H1 (cell line): ENCODE measurements at regions not wholly inside any gene's neighbourhood (a gene's known extent, or its start where the extent isn't known, plus 50 kb on each side); places are given as distances from the start of the nearest gene placed in this dataset.

Experiments
- CTCF ChIA-PET: fragments of 300-600 bp; sonication (Branson Sonifier 250); formaldehyde crosslinking; loops from one replicate; lab custom pipeline; 2021; ENCODE audit not compliant: partially characterized antibody; lab: Charles Lee
- POLR2A ChIA-PET: fragments of 300-600 bp; sonication (Branson Sonifier 250); formaldehyde crosslinking; loops from one replicate; lab custom pipeline; 2021; ENCODE audit warnings: inconsistent platforms; ENCODE audit not compliant: partially characterized antibody; lab: Charles Lee
- DNase-seq, 2 experiments: peaks; one replicate each; pipeline versions ENCODE4 v3.0.0 to v3.0.0-alpha.2; 2010 to 2022; ENCODE audit warnings: low spot score in 2 of 2, low read depth in 1 of 2, mixed read lengths in 1 of 2
- FAIRE-seq: peaks from 2 replicates; lab custom pipeline; 2011; peaks lifted over from hg19 to GRCh38; lab: Jason Lieb, UNC
- H2AFZ ChIP-seq: 2 replicates; pipeline ENCODE4 v1.8.1; 2012; ENCODE audit warnings: low read length, inconsistent platforms
- H2AK5ac ChIP-seq: 2 replicates; pipeline ENCODE4 v1.6.1; 2013; ENCODE audit warnings: low read depth, low read length
- H2BK120ac ChIP-seq: replicated peaks from 2 replicates; pipeline ENCODE3; 2013; ENCODE audit warnings: low read depth, low read length, inconsistent platforms
- H2BK12ac ChIP-seq: 2 replicates; pipeline ENCODE4 v1.6.1; 2013; ENCODE audit warnings: low read depth, low read length
- H2BK15ac ChIP-seq: 2 replicates; pipeline ENCODE4 v1.6.1; 2013; ENCODE audit warnings: low read length
- H2BK20ac ChIP-seq: 2 replicates; pipeline ENCODE4 v1.6.1; 2013; ENCODE audit warnings: low read length
- H2BK5ac ChIP-seq: 2 replicates; pipeline ENCODE4 v1.6.1; 2013; ENCODE audit warnings: low read depth, low read length
- H3K14ac ChIP-seq: 2 replicates; pipeline ENCODE4 v1.6.1; 2013; ENCODE audit warnings: inconsistent platforms; ENCODE audit not compliant: insufficient read length
- H3K18ac ChIP-seq: 2 replicates; pipeline ENCODE4 v1.6.1; 2013; ENCODE audit warnings: low read length; ENCODE audit errors: extremely low read depth
- H3K23ac ChIP-seq: 2 replicates; pipeline ENCODE4 v1.6.1; 2013; ENCODE audit warnings: inconsistent platforms; ENCODE audit not compliant: insufficient read length
- H3K23me2 ChIP-seq: 2 replicates; pipeline ENCODE4 v1.6.1; 2013; ENCODE audit warnings: low read depth, low read length
- H3K27ac ChIP-seq: 2 replicates; pipeline ENCODE4 v1.6.1; 2011; ENCODE audit warnings: low read depth, low read length, inconsistent platforms
- H3K27me3 ChIP-seq, 4 experiments: replicated peaks in 1 of 4; 1 replicate in 1 of 4; 2 replicates in 3 of 4; pipeline versions ENCODE4 v1.6.1 to v1.8.1; 2011 to 2013; ENCODE audit warnings: low read length in 3 of 4, mild to moderate bottlenecking in 3 of 4, inconsistent platforms in 2 of 4, mixed read lengths in 2 of 4, moderate library complexity in 1 of 4; ENCODE audit not compliant: control insufficient read depth in 3 of 4, insufficient read depth in 3 of 4; ENCODE audit errors: extremely low read depth in 1 of 4
- H3K36me3 ChIP-seq, 4 experiments: 2 replicates each; pipeline versions ENCODE4 v1.6.1 to v1.8.1; 2011 to 2013; ENCODE audit warnings: mild to moderate bottlenecking in 4 of 4, low read length in 3 of 4, moderate library complexity in 2 of 4, control low read depth in 1 of 4, inconsistent platforms in 1 of 4; ENCODE audit not compliant: insufficient read depth in 4 of 4, control insufficient read depth in 2 of 4
- H3K4ac ChIP-seq: replicated peaks from 2 replicates; pipeline ENCODE3; 2013; ENCODE audit warnings: low read length, low read depth, mixed read lengths, inconsistent platforms; ENCODE audit not compliant: insufficient read length
- H3K4me1 ChIP-seq, 4 experiments: replicated peaks in 1 of 4; 1 replicate in 1 of 4; 2 replicates in 3 of 4; pipeline versions ENCODE4 v1.6.1 to v1.8.1; 2011 to 2013; ENCODE audit warnings: low read length in 3 of 4, inconsistent platforms in 2 of 4, mixed read lengths in 1 of 4; ENCODE audit not compliant: insufficient read depth in 4 of 4, control insufficient read depth in 3 of 4
- H3K4me2 ChIP-seq, 2 experiments: 2 replicates each; pipeline versions ENCODE4 v1.6.1 to v1.8.1; 2011 to 2013; ENCODE audit warnings: low read depth in 2 of 2, low read length in 2 of 2, control low read depth in 1 of 2, inconsistent platforms in 1 of 2, mild to moderate bottlenecking in 1 of 2; ENCODE audit not compliant: insufficient read depth in 1 of 2
- H3K4me3 ChIP-seq, 4 experiments: fragments of 200-600, 300-600 bp in 1 of 4; sonication (generic), shearing (Covaris generic), sonication (Bioruptor Twin) in 1 of 4; 2 replicates each; pipeline versions ENCODE4 v1.5.1 to v1.8.1; 2011 to 2016; ENCODE audit warnings: low read length in 4 of 4, low read depth in 3 of 4, control low read depth in 2 of 4, inconsistent platforms in 2 of 4, mild to moderate bottlenecking in 2 of 4, mixed read lengths in 1 of 4, moderate library complexity in 1 of 4; ENCODE audit not compliant: insufficient read depth in 2 of 4; ENCODE audit errors: extremely low read depth in 1 of 4
- H3K56ac ChIP-seq: replicated peaks from 2 replicates; pipeline ENCODE3; 2013; ENCODE audit warnings: low read depth, mild to moderate bottlenecking, mixed read lengths, low read length, inconsistent platforms; ENCODE audit not compliant: insufficient read length
- H3K79me1 ChIP-seq: 2 replicates; pipeline ENCODE4 v1.6.1; 2013; ENCODE audit warnings: low read depth, low read length, control low read depth
- H3K79me2 ChIP-seq, 2 experiments: 2 replicates each; pipeline versions ENCODE4 v1.6.1 to v1.8.1; 2012 to 2013; ENCODE audit warnings: low read length in 2 of 2, mild to moderate bottlenecking in 2 of 2, inconsistent platforms in 1 of 2; ENCODE audit not compliant: insufficient read depth in 2 of 2, control insufficient read depth in 1 of 2
- H3K9ac ChIP-seq, 4 experiments: replicated peaks in 1 of 4; 1 replicate in 1 of 4; 2 replicates in 3 of 4; pipeline versions ENCODE4 v1.6.1 to v1.8.1; 2011 to 2013; ENCODE audit warnings: low read depth in 3 of 4, low read length in 3 of 4, control low read depth in 2 of 4, mild to moderate bottlenecking in 2 of 4, moderate library complexity in 2 of 4, inconsistent platforms in 1 of 4; ENCODE audit errors: extremely low read depth in 1 of 4
- H3K9me3 ChIP-seq, 2 experiments: 2 replicates each; pipeline versions ENCODE4 v1.6.1 to v1.8.1; 2012 to 2013; ENCODE audit warnings: mild to moderate bottlenecking in 2 of 2, moderate library complexity in 2 of 2, control low read depth in 1 of 2, inconsistent platforms in 1 of 2, low read depth in 1 of 2, low read length in 1 of 2, mixed read lengths in 1 of 2; ENCODE audit not compliant: insufficient read depth in 2 of 2
- H4K20me1 ChIP-seq, 2 experiments: replicated peaks in 1 of 2; 2 replicates each; pipeline versions ENCODE3 to v1.8.1; 2011 to 2013; ENCODE audit warnings: inconsistent platforms in 2 of 2, low read length in 2 of 2, mild to moderate bottlenecking in 1 of 2; ENCODE audit not compliant: insufficient read depth in 2 of 2, control insufficient read depth in 1 of 2
- H4K5ac ChIP-seq: 2 replicates; pipeline ENCODE4 v1.6.1; 2013; ENCODE audit warnings: low read length, low read depth, mixed read lengths, inconsistent platforms; ENCODE audit not compliant: insufficient read length
- H4K8ac ChIP-seq: 2 replicates; pipeline ENCODE4 v1.8.0; 2013; ENCODE audit warnings: mild to moderate bottlenecking, moderate library complexity, low read length, inconsistent platforms; ENCODE audit not compliant: insufficient read depth; ENCODE audit errors: extremely low read depth
- H4K91ac ChIP-seq: replicated peaks from 2 replicates; pipeline ENCODE3; 2013; ENCODE audit warnings: low read length, mixed read lengths, inconsistent platforms; ENCODE audit not compliant: insufficient read length
- CBX8 ChIP-seq: fragments of 300-800, 300-1000 bp; sonication (generic); IDR thresholded peaks from 2 replicates; pipeline ENCODE4 v1.7.1; 2016; ENCODE audit warnings: low read depth, low read length, borderline replicate concordance
- CEBPB ChIP-seq: IDR thresholded peaks from 2 replicates; pipeline ENCODE4 v1.6.1; 2012; ENCODE audit warnings: low read depth, low read length
- MAFK ChIP-seq: IDR thresholded peaks from 2 replicates; pipeline ENCODE4 v1.6.1; 2012; ENCODE audit warnings: low read depth, mild to moderate bottlenecking, improper control_type of control experiment, low read length
- MAX ChIP-seq: IDR thresholded peaks from 2 replicates; pipeline ENCODE4 v1.6.1; 2012; ENCODE audit warnings: inconsistent platforms
- POLR2AphosphoS5 ChIP-seq: IDR thresholded peaks from 2 replicates; pipeline ENCODE4 v1.6.1; 2011; ENCODE audit warnings: low read depth, low read length
- SAP30 ChIP-seq: fragments of 300-600 bp; sonication (generic); IDR thresholded peaks from 2 replicates; pipeline ENCODE4 v1.7.1; 2012; ENCODE audit warnings: low read length, moderate library complexity, mild to moderate bottlenecking, inconsistent platforms; ENCODE audit not compliant: insufficient read depth, insufficient replicate concordance
- TAF7 ChIP-seq: optimal IDR thresholded peaks from 2 replicates; pipeline ENCODE3; 2011; ENCODE audit warnings: low read depth, mild to moderate bottlenecking, inconsistent platforms, low read length, moderate library complexity, borderline replicate concordance
- WGBS, 2 experiments: shearing (Covaris generic) in 1 of 2; methylation state at CpG; one replicate each; pipeline versions ENCODE4 v1.1.6 to v1.1.7; 2013 to 2015; ENCODE audit warnings: low lambda C conversion rate in 2 of 2, mixed read lengths in 2 of 2, inconsistent platforms in 1 of 2, low coverage in 1 of 2, missing lambda C conversion rate in 1 of 2; ENCODE audit not compliant: insufficient replicate concordance in 2 of 2, insufficient coverage in 1 of 2, insufficient read length in 1 of 2; ENCODE audit errors: extremely low coverage in 1 of 2, missing lambda C conversion rate in 1 of 2; 5-methylcytosine and 5-hydroxymethylcytosine counted together

- H3K27ac ChIP-seq, result no peak overlapping the region
- H3K79me2 ChIP-seq, result no peaks in the 10 kb centered on the region
- H3K27me3 ChIP-seq, result peaks cover 0 to 1% (median 0%) of the 10 kb centered on the region in 4 experiments; a peak in 1 of 7 replicates
- H2BK20ac ChIP-seq, result no peak overlapping the region
- no peak overlapping the region for H3K56ac ChIP-seq
- FAIRE-seq, result no peak
- ChIA-PET POLR2A (no interaction called here), CTCF (no interaction called here)
- H3K4ac ChIP-seq, result no peak overlapping the region
- H3K23me2 ChIP-seq, result peaks cover 2% of the 10 kb centered on the region; the same call in 1 of the 2 replicates
- no peak overlapping the region for H3K18ac ChIP-seq
- H3K9ac ChIP-seq, result no peak overlapping the region
- no peak for DNase-seq
- H3K79me1 ChIP-seq, result no peaks in the 10 kb centered on the region
- H3K4me1 ChIP-seq, result no peaks in the 10 kb centered on the region
- H2BK120ac ChIP-seq, result no peak overlapping the region
- no peak overlapping the region for H4K5ac ChIP-seq
- no peak overlapping the region for H3K4me3 ChIP-seq
- H4K91ac ChIP-seq, result no peak overlapping the region
- H2AK5ac ChIP-seq, result no peak overlapping the region
- no peak overlapping the region for H2AFZ ChIP-seq
- no peaks in the 10 kb centered on the region for H4K20me1 ChIP-seq
- H3K23ac ChIP-seq, result no peak overlapping the region
- no peak for TF ChIP-seq CBX8
- peak; percentile 59; the same call in 1 of the 2 replicates for TF ChIP-seq MAFK
- no peak for TF ChIP-seq SAP30
- no peak for TF ChIP-seq POLR2AphosphoS5
- no peak for TF ChIP-seq CEBPB
- TF ChIP-seq TAF7, result no peak
- no peak for TF ChIP-seq MAX
- H3K4me2 ChIP-seq, result no peak overlapping the region
- H4K8ac ChIP-seq, result no peak overlapping the region
- no peak overlapping the region for H2BK12ac ChIP-seq
- H3K14ac ChIP-seq, result no peak overlapping the region
- no peak overlapping the region for H2BK15ac ChIP-seq
- H2BK5ac ChIP-seq, result no peak overlapping the region
- no peaks in the 10 kb centered on the region; a peak in 1 of 4 replicates for H3K9me3 ChIP-seq
- 94% methylated on average over 3 of the region's 3 CpGs; no CpG with 5 or more reads in 1 of the 2 experiments for WGBS, 2 experiments
- no peaks in the 10 kb centered on the region for H3K36me3 ChIP-seq
These were observed 82.3 kb upstream of the AGTR1 start for GRCh38 chr3:148615382-148615781.
